Heart left ventricle (tissue), 16 donors: ENCODE measurements at regions not wholly inside any gene's neighbourhood (a gene's known extent, or its start where the extent isn't known, plus 50 kb on each side); places are given as distances from the start of the nearest gene placed in this dataset.

ENCODE experiments used
- ATAC-seq, 4 donors: fragments of 200-7000 bp; cut with Tn5 transposase; one replicate each; pipeline ENCODE4 v1.9.1; 2020 to 2022; ENCODE audit warnings: moderate library complexity in 4 of 4, mild to moderate bottlenecking in 3 of 4, moderate number of reproducible peaks in 1 of 4
- DNase-seq, 5 donors: peaks; one replicate each; pipeline ENCODE4 v3.0.0-alpha.2; 2020
- H3K27ac ChIP-seq, 12 donors: fragments of 200-600 bp; sonication (generic) in 4 of 12; one replicate each; pipeline versions ENCODE4 v1.5.0 to v1.8.0; 2016 to 2022; ENCODE audit warnings: mild to moderate bottlenecking in 2 of 12
- H3K27me3 ChIP-seq, 9 donors: fragments of 200-600 bp; sonication (generic) in 2 of 9; one replicate each; pipeline versions ENCODE4 v1.5.1 to v1.8.0; 2016 to 2022; ENCODE audit warnings: mild to moderate bottlenecking in 3 of 9
- H3K36me3 ChIP-seq, 9 donors: fragments of 200-600 bp; sonication (generic) in 2 of 9; one replicate each; pipeline versions ENCODE4 v1.5.0 to v1.8.0; 2018 to 2022; ENCODE audit warnings: mild to moderate bottlenecking in 2 of 9
- H3K4me1 ChIP-seq, 12 donors: fragments of 200-600 bp; sonication (generic) in 4 of 12; one replicate each; pipeline versions ENCODE4 v1.5.0 to v1.8.0; 2016 to 2022; ENCODE audit warnings: mild to moderate bottlenecking in 3 of 12
- H3K4me3 ChIP-seq, 12 donors: fragments of 200-600 bp; sonication (generic) in 4 of 12; one replicate each; pipeline versions ENCODE4 v1.5.0 to v1.8.0; 2017 to 2022; ENCODE audit warnings: mild to moderate bottlenecking in 9 of 12, moderate library complexity in 4 of 12
- H3K9me3 ChIP-seq, 12 donors: fragments of 200-600 bp; sonication (generic) in 4 of 12; one replicate each; pipeline versions ENCODE4 v1.5.0 to v1.8.0; 2016 to 2022; ENCODE audit warnings: mild to moderate bottlenecking in 1 of 12
- CTCF ChIP-seq, 12 donors: fragments of 200-600 bp; sonication (generic) in 4 of 12; IDR thresholded peaks; one replicate each; pipeline versions ENCODE4 v1.5.0 to v1.8.0; 2018 to 2022; ENCODE audit warnings: antibody characterized with exemption in 12 of 12, mild to moderate bottlenecking in 5 of 12
- POLR2A ChIP-seq, 2 donors: fragments of 450-650 bp; IDR thresholded peaks; one replicate each; pipeline ENCODE4 v1.6.1; 2017; ENCODE audit warnings: antibody characterized with exemption in 2 of 2, mild to moderate bottlenecking in 2 of 2, moderate library complexity in 2 of 2
- WGBS, 4 donors: extraction: QIAGEN DNeasy Blood & Tissue Kit in 2 of 4; methylation state at CpG; one replicate each; pipeline versions ENCODE4 v1.1.5 to v1.1.7; 2013 to 2018; 5-methylcytosine and 5-hydroxymethylcytosine counted together
- intact Hi-C, 10 donors: fragments of 100-400 bp; cut with DNase I; formaldehyde crosslinking; loops; one replicate each; pipeline versions ENCODE4 v1.11.1 to v1.14.2; 2022
- donor health status: ischemic (EF 13 %, LVEDD 7.1; RV severe dilation, severe dysfunction).
- donor health status: healthy with polysubstance abuse.
- donor health status: DM: no; HTN: yes; CAD: no.
- donor health status: DM: no; HTN: no; CAD: no.
- donor health status: ischemic (EF 25% LVEDD 6.9; RV normal size, moderate dysfunction).
- donor health status: ischemic (EF 25% LVEDD 5.7; RV mildly dilated, moderate dysfunction).
- donor health status: healthy.
- donor health status: DM: yes; HTN: yes; CAD: no.
- donor health status: ischemic (EF 35%, LVEDD 5.7; RV mildly dilated, moderate dysfunction).
- donor health status: nonischemic (EF 11% LVEDD 7.7; RV severe dilation, severe dysfunction).
- donor health status: DM: yes; HTN: yes; CAD: no.
- donor health status: PGD.
- donor health status: ischemic (EF 29% LVEDD 5.4; RV normal size, mild dysfunction).
- donor health status: nonischemic (EF 23%, LVEDD 6.1; RV moderate dilation, normal function).

GRCh38 chr13:104987621-104988020 is 1547.8 kb downstream of the EFNB2 start:
- no peak for TF ChIP-seq POLR2A (IDR thresholded peaks at IDR 0.05)
- no peak for TF ChIP-seq CTCF (IDR thresholded peaks at IDR 0.05)
- intact Hi-C loops = no loop called here
- Histone ChIP-seq H3K4me3 (no peak overlapping the region), H3K27ac (no peak overlapping the region), H3K27me3 (no peaks in the 10 kb centered on the region), H3K36me3 (no peaks in the 10 kb centered on the region), H3K4me1 (peaks cover 0 to 16% (median 9%) of the 10 kb centered on the region in 12 donors), H3K9me3 (no peaks in the 10 kb centered on the region)
- 80 to 88% (median 83%) methylated on average over 5 of the region's 5 CpGs for WGBS, 4 donors
- no peak for DNase-seq
- ATAC-seq = no peak

- Histone ChIP-seq H3K36me3 (no peaks in the 10 kb centered on the region), H3K4me1 (peaks cover 0 to 16% (median 9%) of the 10 kb centered on the region in 12 donors), H3K4me3 (no peak overlapping the region), H3K27me3 (no peaks in the 10 kb centered on the region), H3K27ac (peak overlapping the region in 3 of 12 donors; percentile 0 to 61 (median 10)), H3K9me3 (no peaks in the 10 kb centered on the region)
- TF ChIP-seq POLR2A (IDR thresholded peaks at IDR 0.05) = no peak
- TF ChIP-seq CTCF (IDR thresholded peaks at IDR 0.05) = no peak
- intact Hi-C loops = no loop called here
- DNase-seq = peak; percentile 41 to 72 (median 50)
- peak in 3 of 4 donors; percentile 43 to 79 (median 62) for ATAC-seq
- WGBS, 4 donors = 2 to 4% (median 3%) methylated on average over 2 of the region's 2 CpGs
Observed at GRCh38 chr13:104984296-104984818, 1551.1 kb downstream of the EFNB2 start.

- no peaks in the 10 kb centered on the region for H3K27me3 ChIP-seq
- no peak overlapping the region for H3K4me3 ChIP-seq
- H3K4me1 ChIP-seq = peaks cover 0 to 16% (median 9%) of the 10 kb centered on the region in 12 donors
- DNase-seq = no peak
- no peak overlapping the region for H3K27ac ChIP-seq
- no peaks in the 10 kb centered on the region for H3K9me3 ChIP-seq
- ATAC-seq = no peak
- intact Hi-C loops = no loop called here
- no peaks in the 10 kb centered on the region for H3K36me3 ChIP-seq
- no peak for TF ChIP-seq POLR2A (IDR thresholded peaks at IDR 0.05)
- TF ChIP-seq CTCF (IDR thresholded peaks at IDR 0.05) = no peak
- WGBS, 4 donors = 92 to 99% (median 97%) methylated on average over 1 of the region's 1 CpG
Observed at GRCh38 chr13:104983601-104984000, 1551.9 kb downstream of the EFNB2 start.

GRCh38 chr13:104980586-104980985 is 1554.9 kb downstream of the EFNB2 start:
- DNase-seq (no peak), ATAC-seq (no peak)
- H3K4me3 ChIP-seq = no peak overlapping the region
- H3K27me3 ChIP-seq = no peaks in the 10 kb centered on the region
- intact Hi-C loops = no loop called here
- no peaks in the 10 kb centered on the region for H3K9me3 ChIP-seq
- H3K36me3 ChIP-seq = no peaks in the 10 kb centered on the region
- TF ChIP-seq POLR2A (IDR thresholded peaks at IDR 0.05) = no peak
- no peak for TF ChIP-seq CTCF (IDR thresholded peaks at IDR 0.05)
- 84 to 90% (median 88%) methylated on average over 2 of the region's 2 CpGs for WGBS, 4 donors
- peaks cover 0 to 16% (median 9%) of the 10 kb centered on the region in 12 donors for H3K4me1 ChIP-seq
- H3K27ac ChIP-seq = no peak overlapping the region
